H1 (cell line): ENCODE measurements at regions not wholly inside any gene's neighbourhood (a gene's known extent, or its start where the extent isn't known, plus 50 kb on each side); places are given as distances from the start of the nearest gene placed in this dataset.

Source experiments
- CTCF ChIA-PET: fragments of 300-600 bp; sonication (Branson Sonifier 250); formaldehyde crosslinking; loops from one replicate; lab custom pipeline; 2021; ENCODE audit not compliant: partially characterized antibody; lab: Charles Lee
- POLR2A ChIA-PET: fragments of 300-600 bp; sonication (Branson Sonifier 250); formaldehyde crosslinking; loops from one replicate; lab custom pipeline; 2021; ENCODE audit warnings: inconsistent platforms; ENCODE audit not compliant: partially characterized antibody; lab: Charles Lee
- DNase-seq, 2 experiments: peaks; one replicate each; pipeline versions ENCODE4 v3.0.0 to v3.0.0-alpha.2; 2010 to 2022; ENCODE audit warnings: low spot score in 2 of 2, low read depth in 1 of 2, mixed read lengths in 1 of 2
- FAIRE-seq: peaks from 2 replicates; lab custom pipeline; 2011; peaks lifted over from hg19 to GRCh38; lab: Jason Lieb, UNC
- H2AFZ ChIP-seq: 2 replicates; pipeline ENCODE4 v1.8.1; 2012; ENCODE audit warnings: low read length, inconsistent platforms
- H2AK5ac ChIP-seq: 2 replicates; pipeline ENCODE4 v1.6.1; 2013; ENCODE audit warnings: low read depth, low read length
- H2BK120ac ChIP-seq: replicated peaks from 2 replicates; pipeline ENCODE3; 2013; ENCODE audit warnings: low read depth, low read length, inconsistent platforms
- H2BK12ac ChIP-seq: 2 replicates; pipeline ENCODE4 v1.6.1; 2013; ENCODE audit warnings: low read depth, low read length
- H2BK15ac ChIP-seq: 2 replicates; pipeline ENCODE4 v1.6.1; 2013; ENCODE audit warnings: low read length
- H2BK20ac ChIP-seq: 2 replicates; pipeline ENCODE4 v1.6.1; 2013; ENCODE audit warnings: low read length
- H2BK5ac ChIP-seq: 2 replicates; pipeline ENCODE4 v1.6.1; 2013; ENCODE audit warnings: low read depth, low read length
- H3K14ac ChIP-seq: 2 replicates; pipeline ENCODE4 v1.6.1; 2013; ENCODE audit warnings: inconsistent platforms; ENCODE audit not compliant: insufficient read length
- H3K18ac ChIP-seq: 2 replicates; pipeline ENCODE4 v1.6.1; 2013; ENCODE audit warnings: low read length; ENCODE audit errors: extremely low read depth
- H3K23ac ChIP-seq: 2 replicates; pipeline ENCODE4 v1.6.1; 2013; ENCODE audit warnings: inconsistent platforms; ENCODE audit not compliant: insufficient read length
- H3K23me2 ChIP-seq: 2 replicates; pipeline ENCODE4 v1.6.1; 2013; ENCODE audit warnings: low read depth, low read length
- H3K27ac ChIP-seq: 2 replicates; pipeline ENCODE4 v1.6.1; 2011; ENCODE audit warnings: low read depth, low read length, inconsistent platforms
- H3K27me3 ChIP-seq, 4 experiments: replicated peaks in 1 of 4; 1 replicate in 1 of 4; 2 replicates in 3 of 4; pipeline versions ENCODE4 v1.6.1 to v1.8.1; 2011 to 2013; ENCODE audit warnings: low read length in 3 of 4, mild to moderate bottlenecking in 3 of 4, inconsistent platforms in 2 of 4, mixed read lengths in 2 of 4, moderate library complexity in 1 of 4; ENCODE audit not compliant: control insufficient read depth in 3 of 4, insufficient read depth in 3 of 4; ENCODE audit errors: extremely low read depth in 1 of 4
- H3K36me3 ChIP-seq, 4 experiments: 2 replicates each; pipeline versions ENCODE4 v1.6.1 to v1.8.1; 2011 to 2013; ENCODE audit warnings: mild to moderate bottlenecking in 4 of 4, low read length in 3 of 4, moderate library complexity in 2 of 4, control low read depth in 1 of 4, inconsistent platforms in 1 of 4; ENCODE audit not compliant: insufficient read depth in 4 of 4, control insufficient read depth in 2 of 4
- H3K4ac ChIP-seq: replicated peaks from 2 replicates; pipeline ENCODE3; 2013; ENCODE audit warnings: low read length, low read depth, mixed read lengths, inconsistent platforms; ENCODE audit not compliant: insufficient read length
- H3K4me1 ChIP-seq, 4 experiments: replicated peaks in 1 of 4; 1 replicate in 1 of 4; 2 replicates in 3 of 4; pipeline versions ENCODE4 v1.6.1 to v1.8.1; 2011 to 2013; ENCODE audit warnings: low read length in 3 of 4, inconsistent platforms in 2 of 4, mixed read lengths in 1 of 4; ENCODE audit not compliant: insufficient read depth in 4 of 4, control insufficient read depth in 3 of 4
- H3K4me2 ChIP-seq, 2 experiments: 2 replicates each; pipeline versions ENCODE4 v1.6.1 to v1.8.1; 2011 to 2013; ENCODE audit warnings: low read depth in 2 of 2, low read length in 2 of 2, control low read depth in 1 of 2, inconsistent platforms in 1 of 2, mild to moderate bottlenecking in 1 of 2; ENCODE audit not compliant: insufficient read depth in 1 of 2
- H3K4me3 ChIP-seq, 4 experiments: fragments of 200-600, 300-600 bp in 1 of 4; sonication (generic), shearing (Covaris generic), sonication (Bioruptor Twin) in 1 of 4; 2 replicates each; pipeline versions ENCODE4 v1.5.1 to v1.8.1; 2011 to 2016; ENCODE audit warnings: low read length in 4 of 4, low read depth in 3 of 4, control low read depth in 2 of 4, inconsistent platforms in 2 of 4, mild to moderate bottlenecking in 2 of 4, mixed read lengths in 1 of 4, moderate library complexity in 1 of 4; ENCODE audit not compliant: insufficient read depth in 2 of 4; ENCODE audit errors: extremely low read depth in 1 of 4
- H3K56ac ChIP-seq: replicated peaks from 2 replicates; pipeline ENCODE3; 2013; ENCODE audit warnings: low read depth, mild to moderate bottlenecking, mixed read lengths, low read length, inconsistent platforms; ENCODE audit not compliant: insufficient read length
- H3K79me1 ChIP-seq: 2 replicates; pipeline ENCODE4 v1.6.1; 2013; ENCODE audit warnings: low read depth, low read length, control low read depth
- H3K79me2 ChIP-seq, 2 experiments: 2 replicates each; pipeline versions ENCODE4 v1.6.1 to v1.8.1; 2012 to 2013; ENCODE audit warnings: low read length in 2 of 2, mild to moderate bottlenecking in 2 of 2, inconsistent platforms in 1 of 2; ENCODE audit not compliant: insufficient read depth in 2 of 2, control insufficient read depth in 1 of 2
- H3K9ac ChIP-seq, 4 experiments: replicated peaks in 1 of 4; 1 replicate in 1 of 4; 2 replicates in 3 of 4; pipeline versions ENCODE4 v1.6.1 to v1.8.1; 2011 to 2013; ENCODE audit warnings: low read depth in 3 of 4, low read length in 3 of 4, control low read depth in 2 of 4, mild to moderate bottlenecking in 2 of 4, moderate library complexity in 2 of 4, inconsistent platforms in 1 of 4; ENCODE audit errors: extremely low read depth in 1 of 4
- H3K9me3 ChIP-seq, 2 experiments: 2 replicates each; pipeline versions ENCODE4 v1.6.1 to v1.8.1; 2012 to 2013; ENCODE audit warnings: mild to moderate bottlenecking in 2 of 2, moderate library complexity in 2 of 2, control low read depth in 1 of 2, inconsistent platforms in 1 of 2, low read depth in 1 of 2, low read length in 1 of 2, mixed read lengths in 1 of 2; ENCODE audit not compliant: insufficient read depth in 2 of 2
- H4K20me1 ChIP-seq, 2 experiments: replicated peaks in 1 of 2; 2 replicates each; pipeline versions ENCODE3 to v1.8.1; 2011 to 2013; ENCODE audit warnings: inconsistent platforms in 2 of 2, low read length in 2 of 2, mild to moderate bottlenecking in 1 of 2; ENCODE audit not compliant: insufficient read depth in 2 of 2, control insufficient read depth in 1 of 2
- H4K5ac ChIP-seq: 2 replicates; pipeline ENCODE4 v1.6.1; 2013; ENCODE audit warnings: low read length, low read depth, mixed read lengths, inconsistent platforms; ENCODE audit not compliant: insufficient read length
- H4K8ac ChIP-seq: 2 replicates; pipeline ENCODE4 v1.8.0; 2013; ENCODE audit warnings: mild to moderate bottlenecking, moderate library complexity, low read length, inconsistent platforms; ENCODE audit not compliant: insufficient read depth; ENCODE audit errors: extremely low read depth
- H4K91ac ChIP-seq: replicated peaks from 2 replicates; pipeline ENCODE3; 2013; ENCODE audit warnings: low read length, mixed read lengths, inconsistent platforms; ENCODE audit not compliant: insufficient read length
- ASH2L ChIP-seq: fragments of 200-600, 300-600 bp; sonication (generic); IDR thresholded peaks from one replicate; pipeline ENCODE4 v1.7.1; 2017; ENCODE audit warnings: low read length
- BRCA1 ChIP-seq: IDR thresholded peaks from 2 replicates; pipeline ENCODE4 v1.6.1; 2012; ENCODE audit warnings: low read depth, low read length, improper control_type of control experiment
- KDM4A ChIP-seq: IDR thresholded peaks from one replicate; pipeline ENCODE4 v1.7.1; 2012; ENCODE audit warnings: low read depth, mild to moderate bottlenecking, moderate library complexity, low read length, inconsistent platforms; ENCODE audit not compliant: severe bottlenecking
- PHF8 ChIP-seq: fragments of 200-600 bp; sonication (generic); conservative IDR thresholded peaks from 2 replicates; pipeline ENCODE4 v1.7.1; 2012; ENCODE audit warnings: low read depth, mild to moderate bottlenecking, inconsistent platforms, low read length, moderate library complexity
- POLR2A ChIP-seq, 2 experiments: IDR thresholded peaks; 1 replicate in 1 of 2; 2 replicates in 1 of 2; pipeline ENCODE4 v1.6.1; 2011; ENCODE audit warnings: low read depth in 2 of 2, low read length in 2 of 2, mild to moderate bottlenecking in 2 of 2; ENCODE audit errors: control extremely low read depth in 1 of 2
- POLR2AphosphoS5 ChIP-seq: IDR thresholded peaks from 2 replicates; pipeline ENCODE4 v1.6.1; 2011; ENCODE audit warnings: low read depth, low read length
- RBBP5 ChIP-seq: IDR thresholded peaks from 2 replicates; pipeline ENCODE4 v1.7.1; 2012; ENCODE audit warnings: low read depth, mild to moderate bottlenecking, inconsistent platforms, low read length, moderate library complexity, borderline replicate concordance
- RXRA ChIP-seq: IDR thresholded peaks from 2 replicates; pipeline ENCODE4 v1.6.1; 2011; ENCODE audit warnings: low read depth, mild to moderate bottlenecking, low read length, moderate library complexity; ENCODE audit not compliant: insufficient read depth
- SIN3A ChIP-seq, 2 experiments: IDR thresholded peaks in 1 of 2; conservative IDR thresholded peaks in 1 of 2; 2 replicates each; pipeline ENCODE4 v1.6.1; 2011 to 2012; ENCODE audit warnings: low read length in 2 of 2, improper control_type of control experiment in 1 of 2, low read depth in 1 of 2, mild to moderate bottlenecking in 1 of 2
- SUZ12 ChIP-seq: fragments of 200-600 bp; sonication (generic); IDR thresholded peaks from 2 replicates; pipeline ENCODE4 v1.6.1; 2012; ENCODE audit warnings: mild to moderate bottlenecking, inconsistent platforms, low read length, moderate library complexity, mixed read lengths
- whole genome bisulfite sequencing, 2 experiments: shearing (Covaris generic) in 1 of 2; methylation state at CpG; one replicate each; pipeline versions ENCODE4 v1.1.6 to v1.1.7; 2013 to 2015; ENCODE audit warnings: low lambda C conversion rate in 2 of 2, mixed read lengths in 2 of 2, inconsistent platforms in 1 of 2, low coverage in 1 of 2, missing lambda C conversion rate in 1 of 2; ENCODE audit not compliant: insufficient replicate concordance in 2 of 2, insufficient coverage in 1 of 2, insufficient read length in 1 of 2; ENCODE audit errors: extremely low coverage in 1 of 2, missing lambda C conversion rate in 1 of 2; 5-methylcytosine and 5-hydroxymethylcytosine counted together
- TF ChIP-seq, protein P1 (sequence below), 3 experiments: IDR thresholded peaks; 1 replicate in 2 of 3; 2 replicates in 1 of 3; pipeline versions ENCODE4 v1.5.1 to v1.6.1; 2011; ENCODE audit warnings: low read length in 3 of 3, mild to moderate bottlenecking in 3 of 3, inconsistent platforms in 2 of 3, low read depth in 1 of 3, moderate library complexity in 1 of 3; ENCODE audit not compliant: insufficient read depth in 1 of 3; ENCODE audit errors: control extremely low read depth in 1 of 3
- TF ChIP-seq, protein P2 (sequence below): IDR thresholded peaks from 2 replicates; pipeline ENCODE4 v1.6.1; 2012; ENCODE audit warnings: inconsistent platforms

DNA sequence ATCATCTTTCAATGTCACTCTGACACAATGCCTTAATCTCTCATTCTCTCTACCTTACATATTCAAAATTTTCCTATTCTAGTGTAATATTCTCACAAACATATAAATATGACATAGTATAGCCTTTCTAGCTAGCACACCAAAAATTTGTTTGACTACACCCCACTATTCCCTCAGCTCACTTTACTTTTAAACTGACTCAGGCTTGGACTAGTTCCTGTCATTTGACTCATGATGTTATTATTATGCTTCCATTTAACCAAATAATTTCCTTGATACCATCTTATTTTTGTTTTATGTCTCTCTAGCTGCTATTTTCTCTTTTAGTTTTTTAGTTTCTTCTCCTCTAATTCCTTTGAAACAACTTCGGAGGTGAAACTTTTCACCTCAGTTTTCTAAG lies 1745.6 kb upstream of the PCDH20 start:
- WGBS, 2 experiments = 94% methylated on average over 1 of the region's 1 CpG; no CpG with 5 or more reads in 1 of the 2 experiments
- Histone ChIP-seq H3K36me3 (no peaks in the 10 kb centered on the region), H2BK120ac (no peak overlapping the region), H2AFZ (no peak overlapping the region), H4K8ac (no peak overlapping the region), H3K4me1 (no peaks in the 10 kb centered on the region), H3K18ac (no peak overlapping the region), H3K23ac (no peak overlapping the region), H2BK15ac (no peak overlapping the region), H3K79me1 (no peaks in the 10 kb centered on the region), H2BK20ac (no peak overlapping the region), H3K79me2 (no peaks in the 10 kb centered on the region), H3K14ac (no peak overlapping the region), H3K9ac (no peak overlapping the region), H3K4ac (no peak overlapping the region), H4K5ac (no peak overlapping the region), H2BK5ac (no peak overlapping the region), H2AK5ac (no peak overlapping the region), H4K91ac (no peak overlapping the region), H4K20me1 (no peaks in the 10 kb centered on the region), H3K56ac (no peak overlapping the region), H3K27ac (no peak overlapping the region), H3K23me2 (no peaks in the 10 kb centered on the region), H3K27me3 (no peaks in the 10 kb centered on the region), H3K4me2 (no peak overlapping the region), H3K9me3 (no peaks in the 10 kb centered on the region), H3K4me3 (no peak overlapping the region), H2BK12ac (no peak overlapping the region)
- ChIA-PET POLR2A (no interaction called here), CTCF (no interaction called here)
- DNase-seq (no peak), FAIRE-seq (no peak)
- TF ChIP-seq BRCA1 = no peak
- TF ChIP-seq, protein P1, sequence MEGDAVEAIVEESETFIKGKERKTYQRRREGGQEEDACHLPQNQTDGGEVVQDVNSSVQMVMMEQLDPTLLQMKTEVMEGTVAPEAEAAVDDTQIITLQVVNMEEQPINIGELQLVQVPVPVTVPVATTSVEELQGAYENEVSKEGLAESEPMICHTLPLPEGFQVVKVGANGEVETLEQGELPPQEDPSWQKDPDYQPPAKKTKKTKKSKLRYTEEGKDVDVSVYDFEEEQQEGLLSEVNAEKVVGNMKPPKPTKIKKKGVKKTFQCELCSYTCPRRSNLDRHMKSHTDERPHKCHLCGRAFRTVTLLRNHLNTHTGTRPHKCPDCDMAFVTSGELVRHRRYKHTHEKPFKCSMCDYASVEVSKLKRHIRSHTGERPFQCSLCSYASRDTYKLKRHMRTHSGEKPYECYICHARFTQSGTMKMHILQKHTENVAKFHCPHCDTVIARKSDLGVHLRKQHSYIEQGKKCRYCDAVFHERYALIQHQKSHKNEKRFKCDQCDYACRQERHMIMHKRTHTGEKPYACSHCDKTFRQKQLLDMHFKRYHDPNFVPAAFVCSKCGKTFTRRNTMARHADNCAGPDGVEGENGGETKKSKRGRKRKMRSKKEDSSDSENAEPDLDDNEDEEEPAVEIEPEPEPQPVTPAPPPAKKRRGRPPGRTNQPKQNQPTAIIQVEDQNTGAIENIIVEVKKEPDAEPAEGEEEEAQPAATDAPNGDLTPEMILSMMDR (IDR thresholded peaks at IDR 0.05; ENCODE audit: control extremely low read depth in 1 of 3, insufficient read depth in 1 of 3, low read depth in 1 of 3, low read length in 3 of 3) = no peak
- no peak for TF ChIP-seq SUZ12
- no peak for TF ChIP-seq RBBP5
- TF ChIP-seq, protein P2, sequence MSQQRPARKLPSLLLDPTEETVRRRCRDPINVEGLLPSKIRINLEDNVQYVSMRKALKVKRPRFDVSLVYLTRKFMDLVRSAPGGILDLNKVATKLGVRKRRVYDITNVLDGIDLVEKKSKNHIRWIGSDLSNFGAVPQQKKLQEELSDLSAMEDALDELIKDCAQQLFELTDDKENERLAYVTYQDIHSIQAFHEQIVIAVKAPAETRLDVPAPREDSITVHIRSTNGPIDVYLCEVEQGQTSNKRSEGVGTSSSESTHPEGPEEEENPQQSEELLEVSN = no peak
- TF ChIP-seq RXRA = no peak
- no peak for TF ChIP-seq ASH2L
- TF ChIP-seq POLR2A (IDR thresholded peaks at IDR 0.05; ENCODE audit: control extremely low read depth in 1 of 2, low read depth in 2 of 2, low read length in 2 of 2) = no peak
- no peak for TF ChIP-seq SIN3A (conservative IDR thresholded peaks at IDR 0.05 in 1 of 2, IDR thresholded peaks at IDR 0.05 in 1 of 2; ENCODE audit: low read depth in 1 of 2, low read length in 2 of 2)
- TF ChIP-seq POLR2AphosphoS5 = no peak
- no peak for TF ChIP-seq PHF8
- TF ChIP-seq KDM4A = no peak
